ENCODE measurements at regions not wholly inside any gene's neighbourhood (a gene's known extent, or its start where the extent isn't known, plus 50 kb on each side); places are given as distances from the start of the nearest gene placed in this dataset.

DNA sequence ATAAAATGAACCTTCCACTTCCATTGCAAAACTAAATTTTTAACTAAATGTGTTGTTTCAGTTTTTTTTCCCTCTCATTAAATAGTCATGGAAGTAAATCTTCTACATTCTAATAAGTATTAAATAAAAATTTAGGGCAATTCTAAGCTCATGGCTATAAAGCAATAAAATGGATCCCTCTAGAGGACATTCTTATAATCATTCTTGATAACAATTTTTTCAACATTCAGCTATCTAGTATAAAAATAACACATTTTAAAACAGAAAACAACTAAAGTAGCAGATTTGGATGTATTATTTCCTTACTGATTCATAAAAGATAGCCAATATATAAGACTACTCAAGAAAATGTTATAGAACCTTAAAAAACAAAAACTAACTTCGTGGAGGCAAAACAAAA lies 393.1 kb downstream of the PLOD2 start:
- Histone ChIP-seq H3K9me3 (no peaks in the 10 kb centered on the region), H3K36me3 (no peaks in the 10 kb centered on the region), H3K4me1 (no peaks in the 10 kb centered on the region), H3K4me3 (no peak overlapping the region), H3K27me3 (no peaks in the 10 kb centered on the region), H3K27ac (no peak overlapping the region)
- DNase-seq (ENCODE audit: low spot score in 2 of 2): no peak
- TF ChIP-seq, protein P1, sequence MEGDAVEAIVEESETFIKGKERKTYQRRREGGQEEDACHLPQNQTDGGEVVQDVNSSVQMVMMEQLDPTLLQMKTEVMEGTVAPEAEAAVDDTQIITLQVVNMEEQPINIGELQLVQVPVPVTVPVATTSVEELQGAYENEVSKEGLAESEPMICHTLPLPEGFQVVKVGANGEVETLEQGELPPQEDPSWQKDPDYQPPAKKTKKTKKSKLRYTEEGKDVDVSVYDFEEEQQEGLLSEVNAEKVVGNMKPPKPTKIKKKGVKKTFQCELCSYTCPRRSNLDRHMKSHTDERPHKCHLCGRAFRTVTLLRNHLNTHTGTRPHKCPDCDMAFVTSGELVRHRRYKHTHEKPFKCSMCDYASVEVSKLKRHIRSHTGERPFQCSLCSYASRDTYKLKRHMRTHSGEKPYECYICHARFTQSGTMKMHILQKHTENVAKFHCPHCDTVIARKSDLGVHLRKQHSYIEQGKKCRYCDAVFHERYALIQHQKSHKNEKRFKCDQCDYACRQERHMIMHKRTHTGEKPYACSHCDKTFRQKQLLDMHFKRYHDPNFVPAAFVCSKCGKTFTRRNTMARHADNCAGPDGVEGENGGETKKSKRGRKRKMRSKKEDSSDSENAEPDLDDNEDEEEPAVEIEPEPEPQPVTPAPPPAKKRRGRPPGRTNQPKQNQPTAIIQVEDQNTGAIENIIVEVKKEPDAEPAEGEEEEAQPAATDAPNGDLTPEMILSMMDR (IDR thresholded peaks at IDR 0.05): peak in 2 of 3 experiments; percentile 18 to 38
- intact Hi-C loops (cut with DNase I): no loop called here

DNA sequence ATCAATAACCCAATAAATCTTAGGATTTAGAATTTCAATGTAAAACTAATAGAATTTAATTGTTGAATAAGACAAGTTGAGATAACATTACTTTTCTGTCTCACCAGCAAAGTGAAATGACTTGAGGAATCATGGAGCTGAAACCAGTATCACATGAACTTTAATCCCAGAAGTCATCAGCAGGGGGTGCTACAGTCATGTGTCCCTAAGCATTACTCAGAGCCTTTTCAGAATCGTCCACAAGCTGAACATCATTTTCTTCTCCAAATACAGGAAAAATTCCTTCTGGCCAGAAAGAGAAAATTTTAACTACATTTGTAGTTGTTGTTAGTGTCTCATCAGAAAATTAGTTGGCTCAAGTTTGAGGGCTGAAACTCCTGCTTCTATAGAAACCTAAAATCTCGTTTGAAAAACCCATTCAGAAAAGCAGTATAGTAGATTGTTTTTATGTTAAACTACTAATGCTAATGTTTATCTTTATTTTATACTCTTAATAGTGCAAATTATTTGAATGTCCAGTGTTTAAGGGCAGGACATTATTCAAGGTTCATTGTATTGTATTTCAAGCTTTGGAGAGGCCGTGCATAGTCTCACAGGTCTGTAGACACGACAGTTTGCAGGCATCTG lies 384.1 kb downstream of the PLOD2 start:
- no peak overlapping the region for H3K27ac ChIP-seq
- H3K27me3 ChIP-seq: no peaks in the 10 kb centered on the region
- intact Hi-C loops (cut with DNase I): no loop called here
- H3K9me3 ChIP-seq: no peaks in the 10 kb centered on the region
- no peak overlapping the region for H3K4me3 ChIP-seq
- no peaks in the 10 kb centered on the region for H3K36me3 ChIP-seq
- H3K4me1 ChIP-seq: no peaks in the 10 kb centered on the region
- DNase-seq (ENCODE audit: low spot score in 2 of 2): no peak
- TF ChIP-seq, protein P1 (IDR thresholded peaks at IDR 0.05): peak in 2 of 3 experiments; percentile 22 to 37

DNA sequence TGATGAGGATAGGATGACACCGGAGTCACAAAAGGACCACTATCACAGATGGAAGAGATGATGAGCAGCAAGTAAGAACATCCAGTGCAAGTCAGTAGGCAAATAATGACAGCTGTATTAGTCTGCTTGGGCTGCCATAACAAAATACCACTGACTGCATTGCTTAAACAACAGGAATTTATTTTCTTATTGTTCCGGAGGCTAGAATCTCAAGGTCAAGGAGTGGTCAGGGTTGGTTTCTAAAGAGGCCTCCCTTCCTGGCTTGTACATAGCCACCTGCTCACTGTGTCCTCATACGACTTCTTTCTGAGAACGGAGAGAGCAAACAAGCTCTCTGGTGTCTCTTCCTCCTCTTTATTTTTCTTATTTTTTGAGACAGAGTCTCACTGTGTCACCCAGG lies 380.7 kb downstream of the PLOD2 start:
- TF ChIP-seq, protein P1 (IDR thresholded peaks at IDR 0.05): no peak
- no peak overlapping the region for H3K27ac ChIP-seq
- intact Hi-C loops (cut with DNase I): no loop called here

DNA sequence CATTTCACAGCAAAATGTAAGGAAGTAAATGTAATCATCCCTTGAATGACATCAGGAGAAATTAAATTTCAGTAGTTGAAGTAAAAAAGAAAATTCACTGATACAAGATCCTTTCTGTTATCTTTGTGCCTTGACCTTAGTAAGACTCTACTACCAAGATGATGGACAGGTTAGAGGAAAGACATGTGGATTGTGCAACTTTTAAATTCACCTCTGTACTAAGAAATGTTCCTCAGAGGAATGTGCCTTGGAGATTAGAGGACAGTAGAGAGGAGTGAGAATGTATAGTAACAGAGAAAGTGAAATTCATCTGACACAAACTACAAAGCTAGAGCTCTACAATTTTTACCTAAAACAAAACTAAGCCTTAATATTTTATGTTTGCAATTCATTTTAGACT lies 375.3 kb downstream of the PLOD2 start:
- no peaks in the 10 kb centered on the region for H3K36me3 ChIP-seq
- no peaks in the 10 kb centered on the region for H3K4me1 ChIP-seq
- H3K27me3 ChIP-seq: no peaks in the 10 kb centered on the region
- no peaks in the 10 kb centered on the region for H3K9me3 ChIP-seq
- H3K4me3 ChIP-seq: no peak overlapping the region
- no peak overlapping the region for H3K27ac ChIP-seq
- no peak for DNase-seq (ENCODE audit: low spot score in 2 of 2)
- TF ChIP-seq, protein P1 (IDR thresholded peaks at IDR 0.05): no peak
- intact Hi-C loops (cut with DNase I): no loop called here

More for the DNA sequence above, 380.7 kb downstream of the PLOD2 start:
- Histone ChIP-seq H3K4me3 (no peak overlapping the region), H3K27me3 (no peaks in the 10 kb centered on the region), H3K9me3 (no peaks in the 10 kb centered on the region), H3K36me3 (no peaks in the 10 kb centered on the region), H3K4me1 (no peaks in the 10 kb centered on the region)
- no peak for DNase-seq (ENCODE audit: low spot score in 2 of 2)

DNA sequence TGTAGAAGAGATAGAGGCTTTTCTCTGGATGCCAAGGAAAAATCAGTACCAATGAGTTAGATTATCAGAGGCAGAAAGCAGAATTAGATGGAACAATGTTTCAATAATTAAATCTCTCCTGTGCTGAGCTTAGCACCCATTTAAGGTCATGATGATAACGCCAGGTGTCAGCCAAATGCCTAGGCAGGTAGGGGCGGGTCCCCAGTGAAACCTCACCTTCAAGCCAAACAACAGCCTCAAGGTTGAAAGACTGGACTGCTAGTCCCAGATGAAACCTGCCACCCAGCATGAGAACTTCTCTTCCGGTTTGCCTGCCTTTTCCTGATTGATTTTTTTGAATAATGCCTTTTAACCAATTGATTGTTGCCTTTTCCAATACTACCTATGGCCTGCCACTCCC lies 363.0 kb downstream of the PLOD2 start:
- Histone ChIP-seq H3K9me3 (peaks cover 0 to 9% of the 10 kb centered on the region in 2 donors), H3K27ac (no peak overlapping the region), H3K4me3 (no peak overlapping the region), H3K36me3 (no peaks in the 10 kb centered on the region), H3K27me3 (no peaks in the 10 kb centered on the region), H3K4me1 (no peaks in the 10 kb centered on the region)
- intact Hi-C loops (cut with DNase I): no loop called here
- TF ChIP-seq, protein P1 (IDR thresholded peaks at IDR 0.05): no peak
- DNase-seq (ENCODE audit: low spot score in 2 of 2): no peak
